ENCODE measurements at regions not wholly inside any gene's neighbourhood (a gene's known extent, or its start where the extent isn't known, plus 50 kb on each side); places are given as distances from the start of the nearest gene placed in this dataset.

- H4K91ac ChIP-seq (replicated peaks; ENCODE audit: insufficient read length, low read length): no peak overlapping the region
- POLR2A ChIA-PET (ENCODE audit: partially characterized antibody): no interaction called here
- no peak for TF ChIP-seq CTCF (IDR thresholded peaks at IDR 0.05; ENCODE audit: control extremely low read depth in 1 of 3, insufficient read depth in 1 of 3, low read depth in 1 of 3, low read length in 3 of 3)
- TF ChIP-seq KDM1A (IDR thresholded peaks at IDR 0.05; ENCODE audit: borderline replicate concordance, low read length): no peak
- no peak for TF ChIP-seq ZNF274 (IDR thresholded peaks at IDR 0.05; ENCODE audit: borderline replicate concordance, extremely low read depth, low read length)
- no peak for TF ChIP-seq CTBP2 (IDR thresholded peaks at IDR 0.05; ENCODE audit: borderline replicate concordance, insufficient read depth, insufficient read length, low read length)
- no peak for TF ChIP-seq YY1 (IDR thresholded peaks at IDR 0.05; ENCODE audit: low read depth, low read length)
- no peak for TF ChIP-seq NANOG (IDR thresholded peaks at IDR 0.05; ENCODE audit: insufficient read depth, low read depth, low read length, poor library complexity, severe bottlenecking)
- no peak for TF ChIP-seq EP300 (IDR thresholded peaks at IDR 0.05; ENCODE audit: borderline replicate concordance in 1 of 2, low read depth in 2 of 2, low read length in 2 of 2)
- no peak for TF ChIP-seq BACH1 (IDR thresholded peaks at IDR 0.05; ENCODE audit: low read length)
- no peak for TF ChIP-seq SP4 (IDR thresholded peaks at IDR 0.05; ENCODE audit: low read length)
- no peak for TF ChIP-seq GTF2F1 (IDR thresholded peaks at IDR 0.05; ENCODE audit: borderline replicate concordance, low read depth, low read length)
- TF ChIP-seq MAFK (IDR thresholded peaks at IDR 0.05; ENCODE audit: low read depth, low read length): no peak
- TF ChIP-seq JUN (IDR thresholded peaks at IDR 0.05; ENCODE audit: low read depth, low read length): no peak
- TF ChIP-seq SP1 (IDR thresholded peaks at IDR 0.05; ENCODE audit: low read depth, low read length): no peak
These were observed 191.6 kb upstream of the AGAP1 start for GRCh38 chr2:235302263-235302662.

More at GRCh38 chr2:235302263-235302662, 191.6 kb upstream of the AGAP1 start:
- no peaks in the 10 kb centered on the region for H3K23me2 ChIP-seq (ENCODE audit: low read depth, low read length)
- H4K8ac ChIP-seq (ENCODE audit: extremely low read depth, insufficient read depth, low read length): no peak overlapping the region
- no peak overlapping the region for H2BK15ac ChIP-seq (ENCODE audit: low read length)
- H3K4me1 ChIP-seq (replicated peaks in 1 of 4; ENCODE audit: control insufficient read depth in 3 of 4, insufficient read depth in 4 of 4, low read length in 3 of 4): peaks cover 0 to 8% (median 0%) of the 10 kb centered on the region in 4 experiments; a peak in 2 of 7 replicates
- H3K79me1 ChIP-seq (ENCODE audit: low read depth, low read length): no peaks in the 10 kb centered on the region
- WGBS, 2 experiments (ENCODE audit: extremely low coverage in 1 of 2, insufficient coverage in 1 of 2, insufficient read length in 1 of 2, insufficient replicate concordance in 2 of 2, low coverage in 1 of 2, low lambda C conversion rate in 2 of 2, missing lambda C conversion rate in 1 of 2): 95% methylated on average over 9 of the region's 9 CpGs; no CpG with 5 or more reads in 1 of the 2 experiments
- no peak overlapping the region for H4K5ac ChIP-seq (ENCODE audit: insufficient read length, low read depth, low read length)
- H2AFZ ChIP-seq (ENCODE audit: low read length): no peak overlapping the region
- FAIRE-seq (no peak), DNase-seq (ENCODE audit: low read depth in 1 of 2, low spot score in 2 of 2) (no peak)
- no peak overlapping the region for H3K4me2 ChIP-seq (ENCODE audit: insufficient read depth in 1 of 2, low read depth in 2 of 2, low read length in 2 of 2)
- H3K14ac ChIP-seq (ENCODE audit: insufficient read length): no peak overlapping the region
- H3K27ac ChIP-seq (ENCODE audit: low read depth, low read length): no peak overlapping the region
- no peak overlapping the region for H2BK20ac ChIP-seq (ENCODE audit: low read length)
- CTCF ChIA-PET (ENCODE audit: partially characterized antibody): no interaction called here
- H4K20me1 ChIP-seq (replicated peaks in 1 of 2; ENCODE audit: control insufficient read depth in 1 of 2, insufficient read depth in 2 of 2, low read length in 2 of 2): peaks cover 0 to 2% of the 10 kb centered on the region in 2 experiments
- no peaks in the 10 kb centered on the region for H3K79me2 ChIP-seq (ENCODE audit: control insufficient read depth in 1 of 2, insufficient read depth in 2 of 2, low read length in 2 of 2)
- H2BK12ac ChIP-seq (ENCODE audit: low read depth, low read length): no peak overlapping the region
- no peak overlapping the region for H2BK5ac ChIP-seq (ENCODE audit: low read depth, low read length)
- H3K4ac ChIP-seq (replicated peaks; ENCODE audit: insufficient read length, low read depth, low read length): no peak overlapping the region
- H2BK120ac ChIP-seq (replicated peaks; ENCODE audit: low read depth, low read length): no peak overlapping the region
- no peak overlapping the region for H3K4me3 ChIP-seq (ENCODE audit: extremely low read depth in 1 of 4, insufficient read depth in 2 of 4, low read depth in 3 of 4, low read length in 4 of 4)
- no peak overlapping the region for H3K56ac ChIP-seq (replicated peaks; ENCODE audit: insufficient read length, low read depth, low read length)
- no peaks in the 10 kb centered on the region for H3K9me3 ChIP-seq (ENCODE audit: insufficient read depth in 2 of 2, low read depth in 1 of 2, low read length in 1 of 2)
- H2AK5ac ChIP-seq (ENCODE audit: low read depth, low read length): no peak overlapping the region
- no peaks in the 10 kb centered on the region; a peak in 2 of 7 replicates for H3K27me3 ChIP-seq (replicated peaks in 1 of 4; ENCODE audit: control insufficient read depth in 3 of 4, extremely low read depth in 1 of 4, insufficient read depth in 3 of 4, low read length in 3 of 4)
- no peak overlapping the region for H3K23ac ChIP-seq (ENCODE audit: insufficient read length)
- no peak overlapping the region for H3K18ac ChIP-seq (ENCODE audit: extremely low read depth, low read length)
- H3K36me3 ChIP-seq (ENCODE audit: control insufficient read depth in 2 of 4, insufficient read depth in 4 of 4, low read length in 3 of 4): no peaks in the 10 kb centered on the region
- no peak overlapping the region for H3K9ac ChIP-seq (replicated peaks in 1 of 4; ENCODE audit: extremely low read depth in 1 of 4, low read depth in 3 of 4, low read length in 3 of 4)
